ENCODE measurements at regions not wholly inside any gene's neighbourhood (a gene's known extent, or its start where the extent isn't known, plus 50 kb on each side); places are given as distances from the start of the nearest gene placed in this dataset.

DNA sequence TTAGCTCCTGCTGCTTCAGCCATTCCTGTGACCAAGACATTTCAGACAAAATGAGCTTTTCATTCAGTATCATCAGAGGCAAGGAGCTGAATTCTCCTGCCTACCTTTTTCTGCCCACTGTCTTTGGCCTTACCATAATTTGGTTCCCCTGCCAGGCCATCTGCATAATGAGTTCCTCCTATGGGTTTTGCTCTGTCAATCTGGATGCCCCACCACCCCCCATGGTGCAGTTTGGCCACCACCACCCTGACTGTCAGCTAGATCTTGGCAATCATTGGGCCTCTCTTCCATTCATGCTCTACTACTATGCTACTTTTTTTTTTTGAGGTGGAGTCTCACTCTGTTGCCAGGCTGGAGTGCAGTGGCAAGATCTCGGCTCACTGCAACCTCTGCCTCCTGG, 169.2 kb upstream of the ZKSCAN2 start:
- TF ChIP-seq, protein P1, sequence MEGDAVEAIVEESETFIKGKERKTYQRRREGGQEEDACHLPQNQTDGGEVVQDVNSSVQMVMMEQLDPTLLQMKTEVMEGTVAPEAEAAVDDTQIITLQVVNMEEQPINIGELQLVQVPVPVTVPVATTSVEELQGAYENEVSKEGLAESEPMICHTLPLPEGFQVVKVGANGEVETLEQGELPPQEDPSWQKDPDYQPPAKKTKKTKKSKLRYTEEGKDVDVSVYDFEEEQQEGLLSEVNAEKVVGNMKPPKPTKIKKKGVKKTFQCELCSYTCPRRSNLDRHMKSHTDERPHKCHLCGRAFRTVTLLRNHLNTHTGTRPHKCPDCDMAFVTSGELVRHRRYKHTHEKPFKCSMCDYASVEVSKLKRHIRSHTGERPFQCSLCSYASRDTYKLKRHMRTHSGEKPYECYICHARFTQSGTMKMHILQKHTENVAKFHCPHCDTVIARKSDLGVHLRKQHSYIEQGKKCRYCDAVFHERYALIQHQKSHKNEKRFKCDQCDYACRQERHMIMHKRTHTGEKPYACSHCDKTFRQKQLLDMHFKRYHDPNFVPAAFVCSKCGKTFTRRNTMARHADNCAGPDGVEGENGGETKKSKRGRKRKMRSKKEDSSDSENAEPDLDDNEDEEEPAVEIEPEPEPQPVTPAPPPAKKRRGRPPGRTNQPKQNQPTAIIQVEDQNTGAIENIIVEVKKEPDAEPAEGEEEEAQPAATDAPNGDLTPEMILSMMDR (IDR thresholded peaks at IDR 0.05), result no peak
- TF ChIP-seq CHD4 (IDR thresholded peaks at IDR 0.05; ENCODE audit: borderline replicate concordance), result no peak
- no peak for TF ChIP-seq RFX5 (IDR thresholded peaks at IDR 0.05)
- no peak for TF ChIP-seq POLR2A (IDR thresholded peaks at IDR 0.05; ENCODE audit: low read length)
- no peak for TF ChIP-seq JUNB (IDR thresholded peaks at IDR 0.05)
